ENCODE measurements at regions not wholly inside any gene's neighbourhood (a gene's known extent, or its start where the extent isn't known, plus 50 kb on each side); places are given as distances from the start of the nearest gene placed in this dataset.

DNA sequence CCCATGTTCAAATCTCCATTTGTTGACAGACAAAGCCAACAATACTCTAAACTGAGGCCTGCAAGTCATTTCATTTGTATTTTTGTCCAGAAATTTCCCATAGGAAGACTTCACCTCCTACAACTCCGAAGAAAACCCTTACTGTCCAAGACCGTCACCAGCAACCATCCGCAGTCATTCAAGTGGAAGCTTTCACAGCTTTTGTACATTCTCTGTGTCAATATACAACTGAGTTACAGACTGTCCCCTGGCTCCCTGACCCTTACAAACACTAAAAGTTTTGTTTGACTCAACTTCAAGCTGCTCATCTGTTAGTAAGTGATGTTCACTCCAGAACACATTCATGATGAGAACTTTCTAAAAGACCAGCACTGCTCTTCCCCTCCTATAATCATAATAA lies 210.1 kb downstream of the DEPDC1B start (continued):
- TF ChIP-seq, protein P1, sequence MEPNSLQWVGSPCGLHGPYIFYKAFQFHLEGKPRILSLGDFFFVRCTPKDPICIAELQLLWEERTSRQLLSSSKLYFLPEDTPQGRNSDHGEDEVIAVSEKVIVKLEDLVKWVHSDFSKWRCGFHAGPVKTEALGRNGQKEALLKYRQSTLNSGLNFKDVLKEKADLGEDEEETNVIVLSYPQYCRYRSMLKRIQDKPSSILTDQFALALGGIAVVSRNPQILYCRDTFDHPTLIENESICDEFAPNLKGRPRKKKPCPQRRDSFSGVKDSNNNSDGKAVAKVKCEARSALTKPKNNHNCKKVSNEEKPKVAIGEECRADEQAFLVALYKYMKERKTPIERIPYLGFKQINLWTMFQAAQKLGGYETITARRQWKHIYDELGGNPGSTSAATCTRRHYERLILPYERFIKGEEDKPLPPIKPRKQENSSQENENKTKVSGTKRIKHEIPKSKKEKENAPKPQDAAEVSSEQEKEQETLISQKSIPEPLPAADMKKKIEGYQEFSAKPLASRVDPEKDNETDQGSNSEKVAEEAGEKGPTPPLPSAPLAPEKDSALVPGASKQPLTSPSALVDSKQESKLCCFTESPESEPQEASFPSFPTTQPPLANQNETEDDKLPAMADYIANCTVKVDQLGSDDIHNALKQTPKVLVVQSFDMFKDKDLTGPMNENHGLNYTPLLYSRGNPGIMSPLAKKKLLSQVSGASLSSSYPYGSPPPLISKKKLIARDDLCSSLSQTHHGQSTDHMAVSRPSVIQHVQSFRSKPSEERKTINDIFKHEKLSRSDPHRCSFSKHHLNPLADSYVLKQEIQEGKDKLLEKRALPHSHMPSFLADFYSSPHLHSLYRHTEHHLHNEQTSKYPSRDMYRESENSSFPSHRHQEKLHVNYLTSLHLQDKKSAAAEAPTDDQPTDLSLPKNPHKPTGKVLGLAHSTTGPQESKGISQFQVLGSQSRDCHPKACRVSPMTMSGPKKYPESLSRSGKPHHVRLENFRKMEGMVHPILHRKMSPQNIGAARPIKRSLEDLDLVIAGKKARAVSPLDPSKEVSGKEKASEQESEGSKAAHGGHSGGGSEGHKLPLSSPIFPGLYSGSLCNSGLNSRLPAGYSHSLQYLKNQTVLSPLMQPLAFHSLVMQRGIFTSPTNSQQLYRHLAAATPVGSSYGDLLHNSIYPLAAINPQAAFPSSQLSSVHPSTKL (CRISPR knock-in tag; IDR thresholded peaks at IDR 0.05) = peak; percentile 49
- TF ChIP-seq, protein P2, sequence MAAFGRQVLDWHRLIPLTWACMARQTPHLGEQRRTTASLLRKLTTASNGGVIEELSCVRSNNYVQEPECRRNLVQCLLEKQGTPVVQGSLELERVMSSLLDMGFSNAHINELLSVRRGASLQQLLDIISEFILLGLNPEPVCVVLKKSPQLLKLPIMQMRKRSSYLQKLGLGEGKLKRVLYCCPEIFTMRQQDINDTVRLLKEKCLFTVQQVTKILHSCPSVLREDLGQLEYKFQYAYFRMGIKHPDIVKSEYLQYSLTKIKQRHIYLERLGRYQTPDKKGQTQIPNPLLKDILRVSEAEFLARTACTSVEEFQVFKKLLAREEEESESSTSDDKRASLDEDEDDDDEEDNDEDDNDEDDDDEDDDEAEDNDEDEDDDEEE (CRISPR knock-in tag; IDR thresholded peaks at IDR 0.05) = no peak
- no peak for TF ChIP-seq DMAP1 (CRISPR knock-in tag; IDR thresholded peaks at IDR 0.05)
- TF ChIP-seq BCL6 (CRISPR knock-in tag; IDR thresholded peaks at IDR 0.05) = peak; percentile 6; the same call in 1 of the 2 replicates
- TF ChIP-seq, protein P3, sequence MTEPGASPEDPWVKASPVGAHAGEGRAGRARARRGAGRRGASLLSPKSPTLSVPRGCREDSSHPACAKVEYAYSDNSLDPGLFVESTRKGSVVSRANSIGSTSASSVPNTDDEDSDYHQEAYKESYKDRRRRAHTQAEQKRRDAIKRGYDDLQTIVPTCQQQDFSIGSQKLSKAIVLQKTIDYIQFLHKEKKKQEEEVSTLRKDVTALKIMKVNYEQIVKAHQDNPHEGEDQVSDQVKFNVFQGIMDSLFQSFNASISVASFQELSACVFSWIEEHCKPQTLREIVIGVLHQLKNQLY (CRISPR knock-in tag; IDR thresholded peaks at IDR 0.05) = no peak
- TF ChIP-seq, protein P4, sequence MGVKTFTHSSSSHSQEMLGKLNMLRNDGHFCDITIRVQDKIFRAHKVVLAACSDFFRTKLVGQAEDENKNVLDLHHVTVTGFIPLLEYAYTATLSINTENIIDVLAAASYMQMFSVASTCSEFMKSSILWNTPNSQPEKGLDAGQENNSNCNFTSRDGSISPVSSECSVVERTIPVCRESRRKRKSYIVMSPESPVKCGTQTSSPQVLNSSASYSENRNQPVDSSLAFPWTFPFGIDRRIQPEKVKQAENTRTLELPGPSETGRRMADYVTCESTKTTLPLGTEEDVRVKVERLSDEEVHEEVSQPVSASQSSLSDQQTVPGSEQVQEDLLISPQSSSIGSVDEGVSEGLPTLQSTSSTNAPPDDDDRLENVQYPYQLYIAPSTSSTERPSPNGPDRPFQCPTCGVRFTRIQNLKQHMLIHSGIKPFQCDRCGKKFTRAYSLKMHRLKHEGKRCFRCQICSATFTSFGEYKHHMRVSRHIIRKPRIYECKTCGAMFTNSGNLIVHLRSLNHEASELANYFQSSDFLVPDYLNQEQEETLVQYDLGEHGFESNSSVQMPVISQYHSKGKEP (CRISPR knock-in tag; IDR thresholded peaks at IDR 0.05) = no peak
- TF ChIP-seq ZNF274 (CRISPR knock-in tag; IDR thresholded peaks at IDR 0.05) = no peak
- TF ChIP-seq ADNP (CRISPR knock-in tag; IDR thresholded peaks at IDR 0.05) = no peak
- no peak for TF ChIP-seq ZNF629 (CRISPR knock-in tag; conservative IDR thresholded peaks at IDR 0.05)
- TF ChIP-seq, protein P5, sequence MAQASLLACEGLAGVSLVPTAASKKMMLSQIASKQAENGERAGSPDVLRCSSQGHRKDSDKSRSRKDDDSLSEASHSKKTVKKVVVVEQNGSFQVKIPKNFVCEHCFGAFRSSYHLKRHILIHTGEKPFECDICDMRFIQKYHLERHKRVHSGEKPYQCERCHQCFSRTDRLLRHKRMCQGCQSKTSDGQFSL (CRISPR knock-in tag; IDR thresholded peaks at IDR 0.05) = no peak
- TF ChIP-seq, protein P6, sequence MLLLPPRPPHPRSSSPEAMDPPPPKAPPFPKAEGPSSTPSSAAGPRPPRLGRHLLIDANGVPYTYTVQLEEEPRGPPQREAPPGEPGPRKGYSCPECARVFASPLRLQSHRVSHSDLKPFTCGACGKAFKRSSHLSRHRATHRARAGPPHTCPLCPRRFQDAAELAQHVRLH (CRISPR knock-in tag; IDR thresholded peaks at IDR 0.05; ENCODE audit: borderline replicate concordance, low read depth) = 0 out of 2 replicates have a peak, but pooled peaks have one; percentile 36
- TF ChIP-seq, protein P7, sequence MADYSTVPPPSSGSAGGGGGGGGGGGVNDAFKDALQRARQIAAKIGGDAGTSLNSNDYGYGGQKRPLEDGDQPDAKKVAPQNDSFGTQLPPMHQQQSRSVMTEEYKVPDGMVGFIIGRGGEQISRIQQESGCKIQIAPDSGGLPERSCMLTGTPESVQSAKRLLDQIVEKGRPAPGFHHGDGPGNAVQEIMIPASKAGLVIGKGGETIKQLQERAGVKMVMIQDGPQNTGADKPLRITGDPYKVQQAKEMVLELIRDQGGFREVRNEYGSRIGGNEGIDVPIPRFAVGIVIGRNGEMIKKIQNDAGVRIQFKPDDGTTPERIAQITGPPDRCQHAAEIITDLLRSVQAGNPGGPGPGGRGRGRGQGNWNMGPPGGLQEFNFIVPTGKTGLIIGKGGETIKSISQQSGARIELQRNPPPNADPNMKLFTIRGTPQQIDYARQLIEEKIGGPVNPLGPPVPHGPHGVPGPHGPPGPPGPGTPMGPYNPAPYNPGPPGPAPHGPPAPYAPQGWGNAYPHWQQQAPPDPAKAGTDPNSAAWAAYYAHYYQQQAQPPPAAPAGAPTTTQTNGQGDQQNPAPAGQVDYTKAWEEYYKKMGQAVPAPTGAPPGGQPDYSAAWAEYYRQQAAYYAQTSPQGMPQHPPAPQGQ (CRISPR knock-in tag; IDR thresholded peaks at IDR 0.05; ENCODE audit: borderline replicate concordance) = no peak
- TF ChIP-seq ZNF878 (CRISPR knock-in tag; IDR thresholded peaks at IDR 0.05) = 0 out of 2 replicates have a peak, but pooled peaks have one; percentile 14
- no peak for TF ChIP-seq MED13 (CRISPR knock-in tag; IDR thresholded peaks at IDR 0.05)
- TF ChIP-seq, protein P8, sequence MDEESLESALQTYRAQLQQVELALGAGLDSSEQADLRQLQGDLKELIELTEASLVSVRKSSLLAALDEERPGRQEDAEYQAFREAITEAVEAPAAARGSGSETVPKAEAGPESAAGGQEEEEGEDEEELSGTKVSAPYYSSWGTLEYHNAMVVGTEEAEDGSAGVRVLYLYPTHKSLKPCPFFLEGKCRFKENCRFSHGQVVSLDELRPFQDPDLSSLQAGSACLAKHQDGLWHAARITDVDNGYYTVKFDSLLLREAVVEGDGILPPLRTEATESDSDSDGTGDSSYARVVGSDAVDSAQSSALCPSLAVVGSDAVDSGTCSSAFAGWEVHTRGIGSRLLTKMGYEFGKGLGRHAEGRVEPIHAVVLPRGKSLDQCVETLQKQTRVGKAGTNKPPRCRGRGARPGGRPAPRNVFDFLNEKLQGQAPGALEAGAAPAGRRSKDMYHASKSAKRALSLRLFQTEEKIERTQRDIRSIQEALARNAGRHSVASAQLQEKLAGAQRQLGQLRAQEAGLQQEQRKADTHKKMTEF (CRISPR knock-in tag; IDR thresholded peaks at IDR 0.05) = peak; percentile 63; the same call in 1 of the 2 replicates
- TF ChIP-seq KMT2A (CRISPR knock-in tag; IDR thresholded peaks at IDR 0.05) = 0 out of 2 replicates have a peak, but pooled peaks have one; percentile 48
